Stromal cell of bone marrow (primary cell): ENCODE measurements at regions not wholly inside any gene's neighbourhood (a gene's known extent, or its start where the extent isn't known, plus 50 kb on each side); places are given as distances from the start of the nearest gene placed in this dataset.
"Not testable (repeated sequence)": the region's sequence is repeated elsewhere in the genome, so short reads cannot be mapped to it uniquely, and the experiment has no call there.

ENCODE experiments used
- DNase-seq: peaks from one replicate; pipeline ENCODE4 v3.0.0-alpha.2; 2012; ENCODE audit warnings: low read depth

DNA sequence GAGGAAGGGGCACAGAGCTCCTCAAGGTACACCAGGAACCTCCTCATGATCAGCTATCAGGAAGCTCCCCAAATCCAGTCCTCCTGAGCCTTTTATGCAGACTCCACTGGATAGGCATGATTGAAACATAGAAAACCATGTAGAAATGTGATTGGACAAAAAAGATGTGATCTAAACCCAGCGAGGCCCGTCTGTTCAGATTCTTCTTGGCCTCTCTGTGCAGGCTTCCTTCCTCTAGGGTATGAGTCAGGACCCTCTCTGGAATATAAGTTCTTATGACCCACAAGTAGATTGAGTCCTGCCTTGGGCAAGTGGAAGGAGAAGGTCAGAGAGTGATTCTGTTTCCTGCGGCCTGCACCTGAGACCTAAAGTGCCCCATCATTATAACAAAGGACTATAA lies 166.3 kb downstream of the PHLDA1 start:
- DNase-seq: no peak

DNA sequence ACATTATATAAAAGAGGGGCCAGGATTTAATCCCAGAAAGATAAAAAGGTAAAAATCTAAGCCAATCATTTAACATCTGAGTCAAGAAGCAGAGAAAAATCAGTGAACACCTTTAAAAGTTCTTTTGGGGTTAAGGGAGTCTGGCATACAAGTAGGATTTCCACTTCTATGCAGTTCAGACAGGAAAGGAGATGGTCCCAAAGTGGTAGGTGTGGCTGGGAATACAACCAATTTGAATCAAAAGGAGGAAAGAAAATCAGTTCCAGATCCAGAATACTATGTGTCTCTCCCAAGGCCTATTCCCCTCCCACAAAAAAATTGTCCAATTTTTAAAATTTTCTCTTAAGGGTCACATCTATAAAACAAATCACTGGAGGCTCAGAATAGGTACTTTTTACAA lies 167.4 kb downstream of the PHLDA1 start:
- DNase-seq: no peak

DNA sequence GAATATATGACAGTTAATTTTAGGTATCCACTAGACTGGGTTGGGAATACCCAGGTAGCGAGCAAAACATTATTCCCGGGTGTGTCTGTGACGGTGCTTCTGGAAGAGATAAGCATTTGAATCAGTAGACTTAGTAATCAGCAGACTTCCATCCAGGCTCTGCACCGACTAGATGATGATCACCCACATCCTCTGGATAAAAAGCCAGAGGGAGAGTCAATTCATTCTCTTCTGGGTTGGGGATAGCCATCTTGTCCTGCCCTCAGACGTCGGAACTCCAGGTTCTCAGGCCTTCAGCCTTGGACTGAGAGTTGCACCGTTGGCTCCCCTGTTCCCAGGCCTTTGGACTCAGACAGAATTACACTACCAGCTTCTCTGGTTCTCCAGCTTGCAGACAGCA lies 168.0 kb downstream of the PHLDA1 start:
- DNase-seq: no peak

DNA sequence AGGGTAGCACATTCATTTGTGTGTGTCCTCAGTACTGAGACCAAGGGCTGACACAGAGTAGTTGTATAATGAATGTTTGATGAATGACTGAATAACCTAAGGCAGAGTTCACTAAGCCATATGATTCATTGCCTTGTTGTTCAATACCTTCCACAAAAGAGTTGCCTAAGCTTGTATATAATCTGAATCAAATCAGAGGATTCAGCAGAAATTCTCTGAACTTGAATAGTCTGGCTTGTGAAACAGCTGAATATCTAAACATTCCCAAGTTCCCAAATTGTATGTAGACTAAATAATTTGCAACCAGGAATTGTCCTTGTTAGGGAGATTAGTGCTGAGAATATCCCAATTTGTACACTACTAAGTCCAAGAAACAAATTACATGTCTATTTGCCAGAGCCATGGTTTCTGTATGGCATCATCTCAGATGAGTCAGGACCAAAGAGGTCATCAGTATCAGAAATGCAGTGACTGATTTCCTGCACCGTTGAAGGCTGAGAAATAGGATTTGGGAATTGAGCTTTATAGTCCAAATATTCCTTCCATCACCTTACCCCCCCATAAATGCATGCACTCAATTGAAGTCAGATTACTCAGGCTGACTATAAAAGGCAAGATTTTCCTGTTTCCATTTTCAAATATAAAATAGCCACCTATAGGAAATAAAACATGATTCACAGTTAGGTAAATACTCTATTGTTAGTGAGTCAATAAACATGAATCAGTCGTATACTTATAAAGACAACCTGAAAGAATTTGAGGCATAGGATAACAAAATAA lies 168.7 kb downstream of the PHLDA1 start:
- peak; percentile 71 for DNase-seq

DNA sequence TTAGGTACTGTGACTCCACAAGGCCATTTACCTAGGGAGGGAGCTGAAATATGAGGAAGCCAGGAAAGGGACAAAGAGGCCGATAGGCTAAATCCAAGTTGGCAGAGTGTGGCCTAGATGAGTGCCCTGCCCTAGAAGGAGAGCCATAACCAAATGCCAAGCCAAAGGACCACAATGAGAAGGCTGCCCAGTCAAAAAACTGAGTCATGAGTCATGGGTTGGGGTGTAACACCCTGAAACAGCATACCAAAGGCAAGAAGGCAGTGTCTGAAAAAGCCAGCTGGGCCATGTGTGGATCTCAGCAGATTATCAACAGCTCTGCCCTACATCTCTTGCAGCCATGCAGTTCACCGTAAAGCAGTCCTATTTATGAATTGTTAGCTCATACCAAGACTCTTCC lies 171.7 kb downstream of the PHLDA1 start:
- peak; percentile 43 for DNase-seq

DNA sequence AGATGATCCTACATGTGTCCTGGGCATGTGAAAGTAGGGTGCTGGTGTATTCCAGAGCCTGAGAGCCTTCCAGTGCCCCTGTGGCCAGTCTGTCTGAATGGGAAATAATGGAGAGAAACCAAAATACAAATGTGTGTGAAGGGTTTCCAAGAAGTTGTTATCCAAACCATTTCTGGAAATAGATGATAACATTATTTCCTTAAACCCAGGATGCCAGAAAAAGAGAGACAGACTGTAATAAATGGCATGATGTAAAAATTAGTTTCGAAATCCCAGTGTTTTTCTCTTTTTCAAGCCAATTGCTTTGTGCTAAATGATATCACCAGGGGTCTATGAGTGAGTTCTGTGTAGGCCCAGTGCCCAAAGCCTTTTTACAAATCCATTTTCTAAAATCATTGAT lies 175.3 kb downstream of the PHLDA1 start:
- DNase-seq: peak; percentile 74

DNA sequence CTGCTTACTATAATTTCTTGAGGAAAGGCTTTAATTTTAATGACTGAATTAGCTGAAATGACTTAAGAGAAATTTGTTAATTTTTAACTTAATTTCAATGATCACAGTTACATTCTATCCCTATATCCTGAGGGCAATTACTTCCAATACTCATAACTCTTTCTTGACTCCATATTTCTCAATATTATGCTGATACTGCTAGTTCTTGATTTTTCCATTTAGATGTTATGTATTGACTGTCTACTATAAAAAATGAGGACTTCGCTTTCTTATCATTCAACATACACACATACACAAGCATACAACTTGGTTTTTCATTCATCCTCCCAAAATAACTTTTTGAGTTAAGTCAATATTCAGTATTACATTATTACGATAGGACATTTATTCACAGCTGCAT lies 176.2 kb downstream of the PHLDA1 start:
- no peak for DNase-seq

DNA sequence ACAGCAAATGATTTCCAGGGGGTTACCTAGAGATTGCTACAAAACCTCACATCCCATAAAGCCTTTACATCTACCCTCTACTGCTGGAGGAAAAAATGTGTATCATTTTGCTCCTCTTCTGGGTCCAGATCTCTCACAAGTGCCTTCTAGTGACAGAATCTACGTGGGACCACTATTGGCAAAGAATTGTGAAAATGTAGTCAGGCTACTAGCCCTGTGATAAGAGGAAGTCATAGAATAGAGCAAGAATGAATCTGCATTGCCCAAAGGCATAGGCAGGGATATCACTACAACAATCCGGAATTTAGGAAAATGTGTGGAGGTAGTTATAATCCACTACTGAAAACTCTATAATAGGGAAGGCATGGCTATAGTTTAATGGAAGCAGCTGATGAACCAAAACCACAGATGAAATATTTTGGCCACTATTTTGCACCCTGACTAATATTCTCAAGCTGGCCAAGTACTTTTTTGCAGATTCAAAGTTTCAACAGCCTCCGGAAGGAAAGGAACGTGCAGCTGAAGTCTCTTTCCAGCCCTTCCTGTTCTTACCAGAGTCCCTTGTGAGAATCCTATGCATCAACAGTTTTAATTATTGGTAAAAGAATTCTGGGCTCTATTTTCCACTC lies 176.8 kb downstream of the PHLDA1 start:
- DNase-seq: peak; percentile 90

DNA sequence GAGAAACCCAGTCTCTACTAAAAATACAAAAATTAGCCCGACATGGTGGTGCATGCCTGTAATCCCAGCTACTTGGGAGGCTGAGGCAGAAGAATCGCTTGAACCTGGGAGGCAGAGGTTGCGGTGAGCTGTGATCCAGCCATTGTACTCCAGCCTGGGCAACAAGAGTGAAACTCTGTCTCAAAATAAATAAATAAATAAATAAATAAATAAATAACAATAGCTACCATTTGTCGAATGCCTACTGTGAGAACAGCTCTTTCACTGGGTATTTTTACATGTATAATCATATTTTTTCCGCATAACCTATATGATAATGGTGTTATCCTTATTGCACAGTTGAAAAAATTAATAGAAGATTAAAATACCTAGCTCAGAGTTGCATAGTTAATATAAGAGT lies 177.4 kb downstream of the PHLDA1 start:
- DNase-seq: not testable (repeated sequence)

DNA sequence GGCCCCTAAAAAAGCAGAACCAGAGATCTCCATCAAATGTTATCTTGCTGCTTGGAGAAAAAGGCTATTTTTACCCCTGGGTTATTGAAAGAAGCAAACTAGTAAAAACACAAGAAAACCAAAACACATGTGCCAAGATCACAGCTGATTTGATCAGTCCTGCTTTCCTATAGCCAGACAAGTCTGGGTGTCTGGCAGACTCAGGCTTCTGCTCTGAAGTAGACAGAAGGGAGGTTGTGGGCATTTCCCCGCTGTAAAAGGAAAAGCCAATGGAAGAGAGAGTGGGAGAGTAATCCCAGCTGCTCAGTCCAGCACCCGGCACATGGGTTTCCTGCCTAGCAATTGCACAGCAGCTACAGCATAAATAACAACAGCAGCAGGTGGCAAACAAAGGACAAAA lies 177.9 kb downstream of the PHLDA1 start:
- DNase-seq: no peak

DNA sequence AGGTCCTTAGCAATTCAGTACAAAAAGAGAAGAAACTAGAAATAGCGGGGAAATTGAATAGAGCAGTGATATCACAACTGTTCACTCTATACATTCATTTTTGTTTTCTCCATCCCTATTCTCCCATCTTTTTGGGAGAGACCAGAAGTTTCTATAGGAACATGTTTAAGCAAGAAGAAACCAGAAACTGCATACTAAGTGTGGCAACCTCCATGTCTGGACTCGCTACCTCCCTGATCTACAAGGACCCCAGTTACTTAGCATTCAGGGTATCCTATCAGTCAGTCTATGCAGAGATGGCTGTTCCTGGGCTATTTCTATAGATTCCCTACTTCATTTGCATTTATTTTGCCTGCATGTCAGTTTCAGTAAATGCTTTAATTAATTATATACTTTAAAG lies 178.6 kb downstream of the PHLDA1 start:
- no peak for DNase-seq

DNA sequence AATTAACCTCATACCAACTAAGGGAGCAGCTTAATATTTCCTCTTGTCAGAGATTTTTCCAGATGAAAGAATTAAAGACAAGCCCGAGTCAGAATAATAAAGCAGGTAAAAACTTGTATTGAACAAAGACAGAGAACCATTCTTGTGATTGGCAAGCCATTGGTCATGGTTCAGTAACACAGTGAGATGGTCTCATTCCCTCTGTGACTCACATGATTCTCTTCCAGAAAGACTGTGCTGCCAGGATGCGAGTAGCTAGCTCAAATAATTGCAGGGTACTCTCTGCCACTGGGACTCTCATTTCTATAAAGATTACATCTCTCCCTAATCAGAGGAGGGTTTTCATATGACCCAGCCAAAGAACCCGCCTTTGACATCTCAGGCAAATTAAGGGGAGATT lies 179.4 kb downstream of the PHLDA1 start:
- peak; percentile 54 for DNase-seq

DNA sequence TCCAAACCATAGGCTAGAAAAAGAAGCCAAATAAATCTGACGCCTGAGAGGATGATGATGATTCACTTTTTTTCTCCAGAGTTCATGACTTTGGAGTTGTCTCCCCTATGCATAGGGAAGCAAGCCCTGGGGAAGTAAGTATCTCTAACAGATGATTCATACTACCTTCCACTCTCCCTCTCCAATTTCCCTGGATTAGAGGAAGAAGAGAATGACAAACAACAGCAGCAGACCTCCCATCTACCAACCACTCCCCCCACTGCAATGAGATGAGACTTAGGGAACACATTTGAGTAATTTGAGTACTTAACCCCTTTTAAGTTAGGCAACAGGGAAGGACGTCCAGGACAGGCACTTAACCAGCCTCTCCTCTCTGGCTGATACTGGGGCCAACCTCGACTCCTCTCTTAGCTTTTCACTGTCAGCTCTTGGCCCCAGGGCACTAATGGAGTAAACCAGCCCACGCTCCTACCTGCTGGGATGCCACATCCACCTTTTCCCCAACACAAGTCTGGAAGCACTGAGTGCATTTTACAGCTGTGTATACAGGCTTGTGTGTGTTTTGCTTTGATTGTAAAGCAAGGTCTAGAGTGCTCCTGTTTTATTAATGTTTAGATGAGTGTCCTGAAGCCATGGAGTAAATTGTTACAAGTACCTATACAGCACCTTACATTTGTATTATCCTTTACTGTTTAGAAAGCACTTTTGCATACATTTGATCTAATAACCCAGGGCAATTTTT lies 180.7 kb downstream of the PHLDA1 start:
- peak; percentile 78 for DNase-seq

DNA sequence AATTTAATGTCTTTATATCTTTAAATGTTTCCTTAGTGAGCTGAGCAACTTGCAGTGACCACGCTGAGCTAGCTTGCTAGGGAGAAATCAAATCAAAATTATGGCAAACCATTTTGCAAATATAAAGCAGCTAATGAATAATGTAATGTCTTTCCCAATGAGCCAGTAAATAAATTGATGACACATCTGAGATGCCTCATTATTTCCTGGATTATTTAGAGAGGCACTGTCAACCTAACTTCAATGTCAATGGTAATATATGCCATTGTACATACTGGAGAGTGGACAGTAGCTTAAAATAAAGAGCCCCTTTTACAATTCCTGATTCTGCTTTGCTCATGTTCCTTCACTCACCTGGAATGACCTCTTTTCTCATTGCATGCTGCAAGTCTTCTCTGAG lies 182.6 kb downstream of the PHLDA1 start:
- DNase-seq: no peak

DNA sequence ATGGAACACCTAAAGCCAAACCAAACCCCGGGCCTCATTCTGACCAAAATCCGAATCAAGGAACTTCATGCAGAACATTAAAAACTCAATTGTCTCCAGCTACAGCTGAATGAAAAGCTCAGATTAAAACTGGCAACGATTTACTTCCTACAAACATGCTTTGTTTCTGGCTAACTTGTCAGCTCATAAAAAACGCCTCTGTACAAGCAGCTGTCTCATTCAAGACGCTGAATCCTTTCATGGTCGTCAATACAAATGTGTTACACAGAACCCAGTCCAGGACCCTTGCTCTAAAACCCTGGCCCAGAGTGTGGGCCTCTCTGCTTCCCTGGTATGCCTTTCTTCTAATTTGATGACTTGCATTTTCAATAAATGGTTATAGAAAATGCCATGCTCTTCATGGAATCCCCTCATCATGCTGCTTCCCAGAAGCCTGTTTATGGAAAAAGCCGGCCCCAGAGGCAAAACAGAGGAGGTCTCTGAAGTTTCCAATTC lies 183.1 kb downstream of the PHLDA1 start:
- DNase-seq: no peak

DNA sequence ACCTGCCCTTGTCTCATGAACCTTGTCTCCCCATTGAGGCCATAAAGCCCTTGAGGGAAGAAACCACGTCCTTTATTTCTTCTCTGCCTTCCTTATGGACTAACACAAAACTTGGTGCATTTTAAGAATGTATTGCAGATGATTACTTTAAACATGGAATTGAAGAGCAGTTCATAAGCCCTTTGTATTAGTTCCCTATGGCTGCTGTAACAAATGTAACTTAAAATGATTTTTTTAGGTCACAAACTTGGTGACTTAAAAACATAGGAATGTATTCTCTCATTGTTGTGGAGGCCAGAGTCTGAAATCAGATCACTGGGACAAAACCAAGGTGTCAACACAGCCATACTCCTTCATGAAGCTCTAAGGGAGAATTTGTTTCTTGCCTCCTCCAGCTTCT lies 185.5 kb downstream of the PHLDA1 start:
- DNase-seq: no peak

DNA sequence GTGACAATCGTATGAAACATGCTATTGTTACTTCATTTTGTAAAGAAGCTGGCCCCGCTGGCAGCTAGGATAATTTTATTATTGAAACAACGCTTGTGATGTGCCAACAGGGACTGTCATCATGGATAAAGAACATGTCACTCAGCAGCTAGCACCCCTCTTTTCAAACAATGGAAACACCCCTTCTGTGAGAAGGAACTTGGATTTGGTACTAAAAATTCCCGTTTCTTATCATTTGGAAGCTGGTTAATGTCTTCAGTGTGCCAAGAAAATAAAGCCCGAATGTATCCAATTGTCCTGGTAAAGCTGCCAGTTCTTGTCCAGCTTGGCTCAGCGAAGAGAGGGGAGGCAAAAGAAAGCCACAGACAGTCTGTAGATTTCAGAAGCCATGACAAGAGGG lies 186.6 kb downstream of the PHLDA1 start:
- no peak for DNase-seq

DNA sequence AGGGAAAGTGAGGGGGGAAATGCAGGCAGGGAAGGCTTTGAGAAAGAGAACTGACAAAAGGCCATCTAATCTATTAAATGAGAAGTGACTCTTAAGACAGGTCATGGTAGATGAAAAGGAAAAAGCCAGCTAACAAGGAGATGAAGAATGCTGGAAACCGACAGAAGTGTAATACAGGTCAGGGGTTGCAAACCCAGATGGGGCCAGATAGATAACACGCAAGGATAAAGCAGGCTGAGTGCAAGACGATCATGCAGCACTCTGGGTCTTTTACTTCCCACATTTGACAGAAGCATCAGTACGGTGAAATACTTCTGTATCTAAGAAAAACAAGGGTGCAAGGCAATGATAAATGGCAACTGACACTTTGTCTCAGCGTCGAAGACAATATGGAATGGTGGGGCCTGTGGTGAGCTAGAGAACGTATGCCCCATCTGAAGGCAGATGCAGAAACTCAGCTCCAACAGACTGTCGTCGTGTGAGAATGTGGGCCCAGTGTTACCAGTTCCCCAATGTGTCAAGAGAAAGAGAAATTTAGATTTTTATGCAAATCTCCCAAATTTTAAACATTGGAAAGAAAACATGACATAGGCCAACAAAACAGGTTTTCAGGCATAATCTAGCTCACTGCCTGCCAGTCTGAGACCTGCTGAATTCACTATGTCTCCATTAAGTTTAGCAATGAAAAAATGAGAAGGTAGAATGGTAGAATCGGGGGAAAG lies 187.4 kb downstream of the PHLDA1 start:
- no peak for DNase-seq

DNA sequence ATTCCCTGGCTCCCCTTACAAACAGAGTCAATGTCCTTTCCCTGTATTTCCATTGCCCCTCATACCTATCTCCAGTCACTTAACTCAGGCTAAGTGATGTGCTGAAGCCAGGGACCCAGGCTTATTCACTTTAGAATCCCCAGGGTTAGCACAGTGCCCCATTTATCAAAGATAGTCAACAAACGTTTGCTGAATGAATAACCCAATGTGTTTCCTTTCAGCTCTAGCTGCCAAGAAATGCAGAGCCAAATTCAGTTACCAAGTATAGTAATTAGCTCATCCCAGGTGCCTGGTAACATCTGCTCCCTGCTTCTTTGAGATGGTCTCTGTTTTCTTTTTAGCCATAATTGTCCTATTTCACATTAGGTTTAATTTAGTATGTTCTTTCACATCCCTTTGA lies 189.5 kb downstream of the PHLDA1 start:
- no peak for DNase-seq

DNA sequence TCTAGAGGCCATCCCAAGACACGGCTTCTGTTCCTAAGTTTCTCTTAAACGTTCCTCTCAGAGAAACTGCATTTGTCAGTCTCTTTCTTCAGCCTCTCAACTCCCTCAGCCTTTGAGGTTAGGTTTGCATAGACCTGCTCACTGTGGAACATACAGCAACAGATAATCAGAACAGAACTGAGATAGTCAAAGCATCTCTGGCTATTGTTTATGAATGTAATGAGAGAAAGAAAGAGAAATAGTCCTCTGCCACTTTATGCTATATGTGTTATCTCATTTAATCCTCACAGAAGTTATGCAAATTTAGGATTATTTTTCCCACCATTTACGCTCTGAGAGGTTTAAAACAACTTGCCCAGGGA lies 190.6 kb downstream of the PHLDA1 start:
- no peak for DNase-seq

DNA sequence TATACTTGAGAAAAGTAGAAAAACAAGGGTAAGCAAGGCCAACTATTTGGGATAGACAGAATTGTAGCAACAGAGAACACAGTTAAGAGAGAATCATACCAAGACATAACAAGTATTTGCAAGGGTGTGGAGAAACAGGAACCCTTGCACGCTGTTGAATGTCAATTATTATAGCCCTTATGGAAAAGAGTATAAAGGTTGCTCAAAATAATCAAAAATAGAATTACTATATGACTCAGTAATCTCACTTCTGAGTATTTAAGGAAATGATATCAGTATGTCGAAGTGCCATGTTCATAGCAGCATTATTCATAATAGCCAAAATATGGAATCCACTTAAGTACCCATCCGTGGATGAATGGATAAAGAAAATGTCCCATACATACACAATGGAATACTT lies 193.3 kb downstream of the PHLDA1 start:
- no peak for DNase-seq

DNA sequence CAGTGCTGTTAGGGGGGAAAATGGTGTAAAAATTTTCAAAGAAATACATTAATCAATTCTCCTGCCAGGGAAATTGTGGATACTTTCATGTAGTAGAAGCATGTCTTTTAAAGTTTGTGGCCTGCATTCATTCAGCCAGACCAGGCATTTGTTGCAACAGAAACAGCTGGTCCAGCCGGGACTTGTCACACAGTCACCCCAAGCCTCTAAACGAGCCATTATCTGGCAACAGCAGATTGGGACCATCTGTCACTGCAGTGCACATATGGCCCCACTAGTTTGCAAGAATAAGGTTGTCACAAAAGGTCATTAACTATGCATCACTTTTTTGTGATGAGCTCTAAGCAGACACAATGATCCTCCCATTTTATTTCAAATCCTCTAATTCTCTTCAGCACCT lies 193.9 kb downstream of the PHLDA1 start:
- DNase-seq: no peak

DNA sequence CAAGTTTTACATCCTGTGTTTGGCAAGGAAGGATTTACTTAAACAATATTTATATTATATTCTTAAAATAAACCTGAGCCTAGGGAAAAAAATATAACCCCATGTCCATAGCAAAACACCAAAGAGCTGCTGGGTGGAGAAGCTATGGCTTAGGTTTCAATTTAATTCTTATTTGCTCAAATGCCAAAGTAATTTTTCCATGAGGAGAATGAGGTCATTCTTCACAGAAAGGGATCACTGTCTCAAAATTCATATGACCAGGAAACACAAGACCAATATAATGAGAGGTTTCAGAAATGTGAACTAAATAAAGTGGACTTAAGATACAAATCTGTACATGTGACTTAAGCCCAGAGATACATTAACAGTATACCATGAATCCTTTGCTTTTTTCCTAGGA lies 195.0 kb downstream of the PHLDA1 start:
- peak; percentile 79 for DNase-seq
